ENCODE measurements at regions not wholly inside any gene's neighbourhood (a gene's known extent, or its start where the extent isn't known, plus 50 kb on each side); places are given as distances from the start of the nearest gene placed in this dataset.

- Histone ChIP-seq H3K9ac (ENCODE audit: low read depth, low read length, poor library complexity, severe bottlenecking) (no peak overlapping the region), H3K27me3 (ENCODE audit: insufficient read depth, low read length, poor library complexity, severe bottlenecking) (no peaks in the 10 kb centered on the region), H2AFZ (ENCODE audit: low read length) (no peak overlapping the region), H3K9me2 (replicated peaks; ENCODE audit: low read depth, low read length) (no peaks in the 10 kb centered on the region), H3K4me3 (ENCODE audit: low read length, poor library complexity, severe bottlenecking) (no peak overlapping the region), H4K20me1 (ENCODE audit: insufficient read depth, low read length, poor library complexity, severe bottlenecking) (no peaks in the 10 kb centered on the region), H3K79me2 (ENCODE audit: insufficient read depth, low read length) (no peaks in the 10 kb centered on the region), H3K36me3 (ENCODE audit: insufficient read depth, low read length) (no peaks in the 10 kb centered on the region), H3K4me1 (ENCODE audit: insufficient read depth, low read length, poor library complexity, severe bottlenecking) (no peaks in the 10 kb centered on the region), H3F3A (ENCODE audit: low read depth) (no peaks in the 10 kb centered on the region), H3K9me3 (ENCODE audit: insufficient read depth, low read depth, low read length) (no peaks in the 10 kb centered on the region), H3K4me2 (ENCODE audit: low read depth, low read length, poor library complexity, severe bottlenecking) (no peak overlapping the region)
- TF ChIP-seq CTCF (conservative IDR thresholded peaks at IDR 0.05; ENCODE audit: low read length) (no peak), EZH2phosphoT487 (IDR thresholded peaks at IDR 0.05; ENCODE audit: borderline replicate concordance) (no peak)
These were observed 659.1 kb downstream of the PRELID2 start for GRCh38 chr5:145176041-145176440.

GRCh38 chr5:145166110-145166509, 669.0 kb downstream of the PRELID2 start:
- no peaks in the 10 kb centered on the region for H3K36me3 ChIP-seq (ENCODE audit: insufficient read depth, low read length)
- H4K20me1 ChIP-seq (ENCODE audit: insufficient read depth, low read length, poor library complexity, severe bottlenecking), result no peaks in the 10 kb centered on the region
- no peaks in the 10 kb centered on the region for H3F3A ChIP-seq (ENCODE audit: low read depth)
- TF ChIP-seq EZH2phosphoT487 (IDR thresholded peaks at IDR 0.05; ENCODE audit: borderline replicate concordance), result no peak
- TF ChIP-seq CTCF (conservative IDR thresholded peaks at IDR 0.05; ENCODE audit: low read length), result no peak
- no peaks in the 10 kb centered on the region for H3K27me3 ChIP-seq (ENCODE audit: insufficient read depth, low read length, poor library complexity, severe bottlenecking)
- no peaks in the 10 kb centered on the region for H3K9me2 ChIP-seq (replicated peaks; ENCODE audit: low read depth, low read length)
- no peaks in the 10 kb centered on the region for H3K4me1 ChIP-seq (ENCODE audit: insufficient read depth, low read length, poor library complexity, severe bottlenecking)
- H3K4me2 ChIP-seq (ENCODE audit: low read depth, low read length, poor library complexity, severe bottlenecking), result no peak overlapping the region
- no peak overlapping the region for H3K4me3 ChIP-seq (ENCODE audit: low read length, poor library complexity, severe bottlenecking)
- H3K9me3 ChIP-seq (ENCODE audit: insufficient read depth, low read depth, low read length), result no peaks in the 10 kb centered on the region
- H3K79me2 ChIP-seq (ENCODE audit: insufficient read depth, low read length), result no peaks in the 10 kb centered on the region
- no peak overlapping the region for H2AFZ ChIP-seq (ENCODE audit: low read length)
- H3K9ac ChIP-seq (ENCODE audit: low read depth, low read length, poor library complexity, severe bottlenecking), result no peak overlapping the region

- no peaks in the 10 kb centered on the region for H3K4me1 ChIP-seq (ENCODE audit: insufficient read depth, low read length, poor library complexity, severe bottlenecking)
- H3K27me3 ChIP-seq (ENCODE audit: insufficient read depth, low read length, poor library complexity, severe bottlenecking), result no peaks in the 10 kb centered on the region
- H3K79me2 ChIP-seq (ENCODE audit: insufficient read depth, low read length), result no peaks in the 10 kb centered on the region
- no peak overlapping the region for H3K4me2 ChIP-seq (ENCODE audit: low read depth, low read length, poor library complexity, severe bottlenecking)
- no peak overlapping the region for H2AFZ ChIP-seq (ENCODE audit: low read length)
- no peaks in the 10 kb centered on the region for H3K9me2 ChIP-seq (replicated peaks; ENCODE audit: low read depth, low read length)
- no peaks in the 10 kb centered on the region for H4K20me1 ChIP-seq (ENCODE audit: insufficient read depth, low read length, poor library complexity, severe bottlenecking)
- no peak for TF ChIP-seq EZH2phosphoT487 (IDR thresholded peaks at IDR 0.05; ENCODE audit: borderline replicate concordance)
- TF ChIP-seq CTCF (conservative IDR thresholded peaks at IDR 0.05; ENCODE audit: low read length), result no peak
- H3K9ac ChIP-seq (ENCODE audit: low read depth, low read length, poor library complexity, severe bottlenecking), result no peak overlapping the region
- no peaks in the 10 kb centered on the region for H3K9me3 ChIP-seq (ENCODE audit: insufficient read depth, low read depth, low read length)
- H3K36me3 ChIP-seq (ENCODE audit: insufficient read depth, low read length), result no peaks in the 10 kb centered on the region
- no peak overlapping the region for H3K4me3 ChIP-seq (ENCODE audit: low read length, poor library complexity, severe bottlenecking)
- H3F3A ChIP-seq (ENCODE audit: low read depth), result no peaks in the 10 kb centered on the region
These were observed 671.3 kb downstream of the PRELID2 start for GRCh38 chr5:145163876-145164275.
